GM18511 (cell line): ENCODE measurements at regions not wholly inside any gene's neighbourhood (a gene's known extent, or its start where the extent isn't known, plus 50 kb on each side); places are given as distances from the start of the nearest gene placed in this dataset.
"Not testable (repeated sequence)": the region's sequence is repeated elsewhere in the genome, so short reads cannot be mapped to it uniquely, and the experiment has no call there.

Experiments used
- ATAC-seq: cut with Tn5 transposase; IDR thresholded peaks from one replicate; pipeline ENCODE4 v1.9.1; 2021; ENCODE audit warnings: mild to moderate bottlenecking, moderate library complexity; ENCODE audit not compliant: unreplicated experiment

- no peak for ATAC-seq
Measured at GRCh38 chr2:175371378-175371777, 189.9 kb upstream of the ATP5MC3 start.

- ATAC-seq, result peak; percentile 70
Measured at GRCh38 chr2:175366815-175367214, 185.3 kb upstream of the ATP5MC3 start.

GRCh38 chr2:175363699-175364098 lies 182.2 kb upstream of the ATP5MC3 start:
- ATAC-seq, result no peak

- no peak for ATAC-seq
Measured at GRCh38 chr2:175362331-175362730, 180.8 kb upstream of the ATP5MC3 start.

GRCh38 chr2:175359710-175360109 lies 178.2 kb upstream of the ATP5MC3 start:
- ATAC-seq, result no peak

GRCh38 chr2:175356901-175357300 lies 175.4 kb upstream of the ATP5MC3 start:
- no peak for ATAC-seq

GRCh38 chr2:175355246-175355645 lies 173.7 kb upstream of the ATP5MC3 start:
- no peak for ATAC-seq

GRCh38 chr2:175353275-175353674 lies 171.8 kb upstream of the ATP5MC3 start:
- no peak for ATAC-seq

GRCh38 chr2:175351512-175351911 lies 170.0 kb upstream of the ATP5MC3 start:
- no peak for ATAC-seq

GRCh38 chr2:175350105-175350504 lies 168.6 kb upstream of the ATP5MC3 start:
- no peak for ATAC-seq

GRCh38 chr2:175342085-175342484 lies 160.6 kb upstream of the ATP5MC3 start:
- ATAC-seq, result no peak

- ATAC-seq, result no peak
Measured at GRCh38 chr2:175330195-175330594, 148.7 kb upstream of the ATP5MC3 start.

GRCh38 chr2:175326801-175327200 lies 145.3 kb upstream of the ATP5MC3 start:
- no peak for ATAC-seq

- ATAC-seq, result not testable (repeated sequence)
Measured at GRCh38 chr2:175326164-175326563, 144.7 kb upstream of the ATP5MC3 start.

GRCh38 chr2:175323162-175323561 lies 141.7 kb upstream of the ATP5MC3 start:
- no peak for ATAC-seq

GRCh38 chr2:175318542-175318941 lies 137.0 kb upstream of the ATP5MC3 start:
- peak; percentile 96 for ATAC-seq

- ATAC-seq, result no peak
Measured at GRCh38 chr2:175317751-175318150, 136.2 kb upstream of the ATP5MC3 start.

GRCh38 chr2:175312137-175312536 lies 130.6 kb upstream of the ATP5MC3 start:
- no peak for ATAC-seq

- peak; percentile 53 for ATAC-seq
Measured at GRCh38 chr2:175310813-175311504, 129.4 kb upstream of the ATP5MC3 start.

GRCh38 chr2:175309799-175310198 lies 128.3 kb upstream of the ATP5MC3 start:
- peak; percentile 67 for ATAC-seq

GRCh38 chr2:175308005-175308404 lies 126.5 kb upstream of the ATP5MC3 start:
- ATAC-seq, result no peak

- ATAC-seq, result no peak
Measured at GRCh38 chr2:175304541-175304940, 123.0 kb upstream of the ATP5MC3 start.

GRCh38 chr2:175293776-175294175 lies 112.3 kb upstream of the ATP5MC3 start:
- no peak for ATAC-seq
